Lower leg skin (tissue), 4 donors: ENCODE measurements at regions not wholly inside any gene's neighbourhood (a gene's known extent, or its start where the extent isn't known, plus 50 kb on each side); places are given as distances from the start of the nearest gene placed in this dataset.

Source experiments
- DNase-seq, 2 donors: peaks; one replicate each; pipeline ENCODE4 v3.0.0-alpha.2; 2019; ENCODE audit warnings: low spot score in 2 of 2
- H3K4me3 ChIP-seq: fragments of 200-600 bp; sonication (generic); 2 replicates; pipeline ENCODE4 v1.5.1; 2017; ENCODE audit warnings: mild to moderate bottlenecking, low read depth; ENCODE audit not compliant: poor library complexity, severe bottlenecking
- CTCF ChIP-seq, 3 donors: fragments of 450-650 bp; IDR thresholded peaks; one replicate each; pipeline ENCODE4 v1.5.1; 2016; ENCODE audit warnings: antibody characterized with exemption in 3 of 3, mild to moderate bottlenecking in 3 of 3, moderate library complexity in 2 of 3
- POLR2A ChIP-seq, 2 donors: fragments of 450-650 bp; IDR thresholded peaks; one replicate each; pipeline ENCODE4 v1.6.1; 2016 to 2017; ENCODE audit warnings: antibody characterized with exemption in 2 of 2, mild to moderate bottlenecking in 1 of 2, moderate library complexity in 1 of 2
- WGBS, 2 donors: methylation state at CpG; one replicate each; pipeline ENCODE4 v1.1.5; 2018; 5-methylcytosine and 5-hydroxymethylcytosine counted together
- intact Hi-C: fragments of 100-400 bp; cut with DNase I; formaldehyde crosslinking; loops from one replicate; pipeline ENCODE4 v1.15.0; 2023; ENCODE audit warnings: low total_unique reads

GRCh38 chrX:42462917-42463316 lies 315.0 kb downstream of the PPP1R2C start:
- no peak for DNase-seq
- no peak for TF ChIP-seq CTCF (IDR thresholded peaks at IDR 0.05)
- no peak for TF ChIP-seq POLR2A (IDR thresholded peaks at IDR 0.05)
- intact Hi-C loops, result no loop called here
- H3K4me3 ChIP-seq, result no peak overlapping the region

GRCh38 chrX:42460706-42461105 lies 317.3 kb downstream of the PPP1R2C start:
- WGBS, 2 donors, result 68 to 85% methylated on average over 2 to 4 of the region's 4 CpGs
- no peak overlapping the region for H3K4me3 ChIP-seq
- TF ChIP-seq POLR2A (IDR thresholded peaks at IDR 0.05), result no peak
- no peak for TF ChIP-seq CTCF (IDR thresholded peaks at IDR 0.05)
- intact Hi-C loops, result no loop called here
- no peak for DNase-seq

- no peak overlapping the region for H3K4me3 ChIP-seq
- no peak for DNase-seq
- intact Hi-C loops, result no loop called here
- TF ChIP-seq POLR2A (IDR thresholded peaks at IDR 0.05), result no peak
Observed at GRCh38 chrX:42459735-42460134, 318.2 kb downstream of the PPP1R2C start.

GRCh38 chrX:42456176-42456700 lies 321.7 kb downstream of the PPP1R2C start:
- WGBS, 2 donors, result 79 to 93% methylated on average over 9 of the region's 9 CpGs
- H3K4me3 ChIP-seq, result no peak overlapping the region
- no peak for TF ChIP-seq CTCF (IDR thresholded peaks at IDR 0.05)
- TF ChIP-seq POLR2A (IDR thresholded peaks at IDR 0.05), result no peak
- no peak for DNase-seq
- intact Hi-C loops, result no loop called here

- intact Hi-C loops, result no loop called here
- no peak for TF ChIP-seq CTCF (IDR thresholded peaks at IDR 0.05)
- no peak for TF ChIP-seq POLR2A (IDR thresholded peaks at IDR 0.05)
- DNase-seq, result no peak
- no peak overlapping the region for H3K4me3 ChIP-seq
Observed at GRCh38 chrX:42450228-42450627, 327.7 kb downstream of the PPP1R2C start.

GRCh38 chrX:42443267-42443666 lies 334.7 kb downstream of the PPP1R2C start:
- 42 to 63% methylated on average over 1 of the region's 1 CpG for WGBS, 2 donors
- TF ChIP-seq CTCF (IDR thresholded peaks at IDR 0.05) (no peak), POLR2A (IDR thresholded peaks at IDR 0.05) (no peak)
- intact Hi-C loops, result no loop called here
- H3K4me3 ChIP-seq, result no peak overlapping the region
- no peak for DNase-seq
